Skeletal muscle cell (primary cell): ENCODE measurements at regions not wholly inside any gene's neighbourhood (a gene's known extent, or its start where the extent isn't known, plus 50 kb on each side); places are given as distances from the start of the nearest gene placed in this dataset.

ENCODE experiments used
- DNase-seq: peaks from one replicate; pipeline ENCODE4 v3.0.0-alpha.2; 2010; ENCODE audit warnings: low read depth
- H3K4me3 ChIP-seq: 2 replicates; pipeline ENCODE4 v1.5.1; 2011; ENCODE audit warnings: low read depth, mild to moderate bottlenecking, control low read depth, low read length, moderate library complexity

GRCh38 chr6:91719414-91719813 is 1132.5 kb upstream of the MAP3K7 start:
- no peak overlapping the region for H3K4me3 ChIP-seq
- DNase-seq: no peak

GRCh38 chr6:91718198-91718597 is 1131.3 kb upstream of the MAP3K7 start:
- no peak overlapping the region for H3K4me3 ChIP-seq
- DNase-seq: no peak

GRCh38 chr6:91717094-91717493 is 1130.2 kb upstream of the MAP3K7 start:
- DNase-seq: no peak
- H3K4me3 ChIP-seq: no peak overlapping the region

GRCh38 chr6:91716361-91716760 is 1129.5 kb upstream of the MAP3K7 start:
- no peak for DNase-seq
- no peak overlapping the region for H3K4me3 ChIP-seq

- no peak overlapping the region for H3K4me3 ChIP-seq
- no peak for DNase-seq
Measured at GRCh38 chr6:91715171-91715805, 1128.4 kb upstream of the MAP3K7 start.

GRCh38 chr6:91713911-91714310 is 1127.0 kb upstream of the MAP3K7 start:
- H3K4me3 ChIP-seq: no peak overlapping the region
- DNase-seq: no peak

GRCh38 chr6:91711518-91711917 is 1124.6 kb upstream of the MAP3K7 start:
- no peak overlapping the region for H3K4me3 ChIP-seq
- no peak for DNase-seq

GRCh38 chr6:91710342-91710741 is 1123.5 kb upstream of the MAP3K7 start:
- H3K4me3 ChIP-seq: no peak overlapping the region
- no peak for DNase-seq

GRCh38 chr6:91708534-91708933 is 1121.7 kb upstream of the MAP3K7 start:
- H3K4me3 ChIP-seq: no peak overlapping the region
- DNase-seq: no peak

- no peak for DNase-seq
- H3K4me3 ChIP-seq: no peak overlapping the region
Measured at GRCh38 chr6:91705646-91706045, 1118.8 kb upstream of the MAP3K7 start.

GRCh38 chr6:91704531-91704930 is 1117.7 kb upstream of the MAP3K7 start:
- DNase-seq: peak; percentile 20
- no peak overlapping the region for H3K4me3 ChIP-seq

- no peak for DNase-seq
- H3K4me3 ChIP-seq: no peak overlapping the region
Measured at GRCh38 chr6:91697010-91697695, 1110.3 kb upstream of the MAP3K7 start.

- H3K4me3 ChIP-seq: no peak overlapping the region
- DNase-seq: no peak
Measured at GRCh38 chr6:91695221-91695620, 1108.3 kb upstream of the MAP3K7 start.

GRCh38 chr6:91694016-91694654 is 1107.3 kb upstream of the MAP3K7 start:
- H3K4me3 ChIP-seq: no peak overlapping the region
- no peak for DNase-seq

- DNase-seq: no peak
- H3K4me3 ChIP-seq: no peak overlapping the region
Measured at GRCh38 chr6:91691449-91691848, 1104.6 kb upstream of the MAP3K7 start.

- no peak overlapping the region for H3K4me3 ChIP-seq
- DNase-seq: no peak
Measured at GRCh38 chr6:91683240-91683639, 1096.4 kb upstream of the MAP3K7 start.

- DNase-seq: no peak
- no peak overlapping the region for H3K4me3 ChIP-seq
Measured at GRCh38 chr6:91681296-91681695, 1094.4 kb upstream of the MAP3K7 start.

GRCh38 chr6:91678679-91679446 is 1092.0 kb upstream of the MAP3K7 start:
- no peak for DNase-seq
- H3K4me3 ChIP-seq: no peak overlapping the region

GRCh38 chr6:91672201-91672600 is 1085.3 kb upstream of the MAP3K7 start:
- H3K4me3 ChIP-seq: no peak overlapping the region
- DNase-seq: no peak

GRCh38 chr6:91669871-91670268 is 1083.0 kb upstream of the MAP3K7 start:
- DNase-seq: no peak
- no peak overlapping the region for H3K4me3 ChIP-seq
